ENCODE measurements at regions not wholly inside any gene's neighbourhood (a gene's known extent, or its start where the extent isn't known, plus 50 kb on each side); places are given as distances from the start of the nearest gene placed in this dataset.

DNA sequence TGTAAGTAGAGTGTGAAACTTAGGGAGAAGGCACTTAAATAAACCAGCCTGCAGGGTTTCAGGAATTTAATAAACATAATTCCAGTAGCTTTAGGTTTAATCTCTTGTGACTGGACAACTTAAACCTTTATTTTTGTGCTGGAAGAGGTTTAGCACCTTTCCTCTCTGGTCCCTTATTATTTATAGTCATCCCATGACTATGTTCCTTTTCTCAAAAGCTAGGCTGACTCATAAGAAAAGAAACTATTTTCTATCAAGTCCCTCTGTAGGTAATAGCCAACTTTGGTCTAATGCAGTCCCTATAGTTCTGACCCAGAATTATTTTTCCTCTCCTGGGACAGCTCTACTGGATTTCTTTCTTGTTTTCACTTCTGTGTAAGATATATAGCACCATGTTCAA, 588.9 kb downstream of the NR2F1-AS1 start:
- TF ChIP-seq, protein P1, sequence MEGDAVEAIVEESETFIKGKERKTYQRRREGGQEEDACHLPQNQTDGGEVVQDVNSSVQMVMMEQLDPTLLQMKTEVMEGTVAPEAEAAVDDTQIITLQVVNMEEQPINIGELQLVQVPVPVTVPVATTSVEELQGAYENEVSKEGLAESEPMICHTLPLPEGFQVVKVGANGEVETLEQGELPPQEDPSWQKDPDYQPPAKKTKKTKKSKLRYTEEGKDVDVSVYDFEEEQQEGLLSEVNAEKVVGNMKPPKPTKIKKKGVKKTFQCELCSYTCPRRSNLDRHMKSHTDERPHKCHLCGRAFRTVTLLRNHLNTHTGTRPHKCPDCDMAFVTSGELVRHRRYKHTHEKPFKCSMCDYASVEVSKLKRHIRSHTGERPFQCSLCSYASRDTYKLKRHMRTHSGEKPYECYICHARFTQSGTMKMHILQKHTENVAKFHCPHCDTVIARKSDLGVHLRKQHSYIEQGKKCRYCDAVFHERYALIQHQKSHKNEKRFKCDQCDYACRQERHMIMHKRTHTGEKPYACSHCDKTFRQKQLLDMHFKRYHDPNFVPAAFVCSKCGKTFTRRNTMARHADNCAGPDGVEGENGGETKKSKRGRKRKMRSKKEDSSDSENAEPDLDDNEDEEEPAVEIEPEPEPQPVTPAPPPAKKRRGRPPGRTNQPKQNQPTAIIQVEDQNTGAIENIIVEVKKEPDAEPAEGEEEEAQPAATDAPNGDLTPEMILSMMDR (IDR thresholded peaks at IDR 0.05): no peak
- TF ChIP-seq TEAD4 (CRISPR knock-in tag; IDR thresholded peaks at IDR 0.05): no peak
- TF ChIP-seq, protein P2, sequence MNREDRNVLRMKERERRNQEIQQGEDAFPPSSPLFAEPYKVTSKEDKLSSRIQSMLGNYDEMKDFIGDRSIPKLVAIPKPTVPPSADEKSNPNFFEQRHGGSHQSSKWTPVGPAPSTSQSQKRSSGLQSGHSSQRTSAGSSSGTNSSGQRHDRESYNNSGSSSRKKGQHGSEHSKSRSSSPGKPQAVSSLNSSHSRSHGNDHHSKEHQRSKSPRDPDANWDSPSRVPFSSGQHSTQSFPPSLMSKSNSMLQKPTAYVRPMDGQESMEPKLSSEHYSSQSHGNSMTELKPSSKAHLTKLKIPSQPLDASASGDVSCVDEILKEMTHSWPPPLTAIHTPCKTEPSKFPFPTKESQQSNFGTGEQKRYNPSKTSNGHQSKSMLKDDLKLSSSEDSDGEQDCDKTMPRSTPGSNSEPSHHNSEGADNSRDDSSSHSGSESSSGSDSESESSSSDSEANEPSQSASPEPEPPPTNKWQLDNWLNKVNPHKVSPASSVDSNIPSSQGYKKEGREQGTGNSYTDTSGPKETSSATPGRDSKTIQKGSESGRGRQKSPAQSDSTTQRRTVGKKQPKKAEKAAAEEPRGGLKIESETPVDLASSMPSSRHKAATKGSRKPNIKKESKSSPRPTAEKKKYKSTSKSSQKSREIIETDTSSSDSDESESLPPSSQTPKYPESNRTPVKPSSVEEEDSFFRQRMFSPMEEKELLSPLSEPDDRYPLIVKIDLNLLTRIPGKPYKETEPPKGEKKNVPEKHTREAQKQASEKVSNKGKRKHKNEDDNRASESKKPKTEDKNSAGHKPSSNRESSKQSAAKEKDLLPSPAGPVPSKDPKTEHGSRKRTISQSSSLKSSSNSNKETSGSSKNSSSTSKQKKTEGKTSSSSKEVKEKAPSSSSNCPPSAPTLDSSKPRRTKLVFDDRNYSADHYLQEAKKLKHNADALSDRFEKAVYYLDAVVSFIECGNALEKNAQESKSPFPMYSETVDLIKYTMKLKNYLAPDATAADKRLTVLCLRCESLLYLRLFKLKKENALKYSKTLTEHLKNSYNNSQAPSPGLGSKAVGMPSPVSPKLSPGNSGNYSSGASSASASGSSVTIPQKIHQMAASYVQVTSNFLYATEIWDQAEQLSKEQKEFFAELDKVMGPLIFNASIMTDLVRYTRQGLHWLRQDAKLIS (CRISPR knock-in tag; IDR thresholded peaks at IDR 0.05; ENCODE audit: borderline replicate concordance): no peak
- TF ChIP-seq, protein P3, sequence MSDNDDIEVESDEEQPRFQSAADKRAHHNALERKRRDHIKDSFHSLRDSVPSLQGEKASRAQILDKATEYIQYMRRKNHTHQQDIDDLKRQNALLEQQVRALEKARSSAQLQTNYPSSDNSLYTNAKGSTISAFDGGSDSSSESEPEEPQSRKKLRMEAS (CRISPR knock-in tag; IDR thresholded peaks at IDR 0.05): no peak
- TF ChIP-seq ZNF121 (CRISPR knock-in tag; IDR thresholded peaks at IDR 0.05): no peak
- TF ChIP-seq TCF7 (CRISPR knock-in tag; IDR thresholded peaks at IDR 0.05; ENCODE audit: low read depth): no peak
- TF ChIP-seq FOXJ3 (CRISPR knock-in tag; IDR thresholded peaks at IDR 0.05; ENCODE audit: borderline replicate concordance): no peak
